GM18499 (cell line): ENCODE measurements at regions not wholly inside any gene's neighbourhood (a gene's known extent, or its start where the extent isn't known, plus 50 kb on each side); places are given as distances from the start of the nearest gene placed in this dataset.
A peak's percentile ranks its signal among the peaks of the same experiment; 100 is the strongest.

Source experiments
- ATAC-seq: cut with Tn5 transposase; IDR thresholded peaks from one replicate; pipeline ENCODE4 v1.9.1; 2021; ENCODE audit warnings: moderate number of reproducible peaks; ENCODE audit not compliant: insufficient read depth, unreplicated experiment

DNA sequence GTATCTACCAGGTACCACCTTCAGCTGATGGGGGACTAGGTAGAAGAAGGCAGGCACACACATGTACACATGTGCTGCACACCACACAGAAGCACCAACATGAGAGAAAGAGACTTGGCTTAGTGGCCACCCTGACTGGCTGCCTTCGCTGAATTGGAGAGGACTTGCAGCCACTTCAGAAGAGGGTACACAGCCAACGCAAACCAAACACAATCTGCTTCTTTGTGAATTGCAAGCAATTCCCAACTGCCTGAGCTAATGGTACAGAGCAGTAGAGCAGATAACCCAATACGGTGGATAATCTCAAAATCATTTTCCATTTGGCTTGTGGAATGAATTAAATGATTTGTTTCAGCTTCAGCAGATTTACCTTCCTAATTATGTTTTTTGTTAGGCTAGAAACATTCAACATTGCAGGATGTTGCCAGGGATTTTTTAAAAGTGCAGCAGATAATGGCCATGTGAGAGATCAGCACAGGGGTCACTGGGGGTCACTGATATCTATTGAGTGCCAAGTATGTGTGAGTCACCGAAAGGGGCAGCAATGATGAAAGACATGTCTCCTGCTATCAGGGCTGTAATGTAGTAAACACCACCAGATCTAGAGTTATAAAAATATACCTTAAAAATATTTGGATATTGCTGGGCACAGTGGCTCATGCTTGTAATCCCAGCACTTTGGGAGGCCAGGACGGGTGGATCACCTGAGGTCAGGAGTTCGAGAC lies 652.6 kb downstream of the BCL11A start:
- ATAC-seq: no peak

DNA sequence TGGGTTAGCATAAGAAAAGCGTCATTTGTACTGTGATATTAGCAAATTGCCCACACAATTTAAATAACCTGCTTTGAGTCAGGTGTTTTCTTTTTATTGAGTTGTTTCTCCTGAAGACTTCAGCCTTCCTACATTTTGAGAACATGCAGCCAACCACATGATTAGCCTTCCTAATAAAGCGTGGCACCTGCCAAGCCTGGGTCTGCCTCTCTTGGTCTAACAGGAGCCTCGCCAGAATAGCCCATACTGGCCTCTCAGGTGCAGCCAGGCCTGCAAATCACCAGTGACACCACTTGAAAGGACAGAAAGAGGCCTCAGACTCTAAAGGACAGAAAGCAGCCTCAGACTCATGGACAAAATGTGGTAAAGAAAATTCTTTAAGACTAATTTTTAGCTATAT lies 653.8 kb downstream of the BCL11A start:
- ATAC-seq: no peak

DNA sequence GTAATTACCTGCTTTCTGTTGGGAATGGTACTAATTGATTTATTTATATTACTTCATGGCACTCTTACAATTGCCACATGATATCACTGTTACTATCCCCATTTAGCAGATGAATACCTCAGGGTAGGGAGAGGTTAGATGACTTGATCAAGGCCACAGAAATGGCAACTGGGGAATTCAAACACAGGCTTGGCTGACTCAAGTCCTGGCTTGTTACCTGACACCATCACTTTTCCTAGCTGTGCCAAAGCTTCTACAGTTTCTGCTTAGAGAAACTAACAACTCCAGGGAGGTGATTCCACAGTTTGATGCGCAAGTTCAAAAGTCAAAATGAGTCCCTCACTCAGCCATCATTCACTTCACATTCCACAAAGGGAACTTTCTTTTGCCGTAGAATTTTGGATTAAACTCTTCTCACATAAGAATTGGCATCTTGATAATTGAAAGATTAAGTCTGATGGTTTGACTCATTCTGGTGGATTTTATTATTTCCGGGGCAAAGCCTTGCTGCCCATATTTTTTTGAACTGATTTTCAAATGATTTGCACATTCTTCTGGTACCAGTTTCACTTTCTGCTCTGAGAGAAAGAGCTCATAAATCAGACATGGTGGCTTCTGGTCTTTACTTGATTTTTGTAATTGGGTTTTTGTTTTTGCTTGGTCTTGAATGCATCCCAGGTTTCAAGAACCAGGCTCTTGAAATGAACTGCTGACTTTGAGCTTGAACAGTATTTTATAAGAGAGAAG lies 656.8 kb downstream of the BCL11A start:
- no peak for ATAC-seq

DNA sequence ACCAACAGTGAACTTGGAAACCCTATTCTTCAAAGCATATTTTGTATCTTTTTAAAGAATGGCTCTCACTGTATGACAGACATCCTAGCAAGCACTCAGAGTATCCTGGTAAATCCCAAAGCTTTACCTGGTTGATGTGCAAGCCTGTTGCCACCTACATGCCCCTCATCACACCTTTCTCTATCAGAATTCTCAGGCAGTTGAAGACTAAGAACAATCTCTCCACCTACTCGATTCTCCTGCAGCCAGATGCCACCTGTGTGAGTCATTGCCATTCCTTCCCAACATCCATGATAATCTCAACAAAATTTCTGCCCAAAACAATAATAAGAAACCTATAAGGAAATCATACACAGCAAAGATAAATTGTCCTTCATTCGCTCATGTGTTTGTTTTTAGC lies 659.8 kb downstream of the BCL11A start:
- no peak for ATAC-seq

DNA sequence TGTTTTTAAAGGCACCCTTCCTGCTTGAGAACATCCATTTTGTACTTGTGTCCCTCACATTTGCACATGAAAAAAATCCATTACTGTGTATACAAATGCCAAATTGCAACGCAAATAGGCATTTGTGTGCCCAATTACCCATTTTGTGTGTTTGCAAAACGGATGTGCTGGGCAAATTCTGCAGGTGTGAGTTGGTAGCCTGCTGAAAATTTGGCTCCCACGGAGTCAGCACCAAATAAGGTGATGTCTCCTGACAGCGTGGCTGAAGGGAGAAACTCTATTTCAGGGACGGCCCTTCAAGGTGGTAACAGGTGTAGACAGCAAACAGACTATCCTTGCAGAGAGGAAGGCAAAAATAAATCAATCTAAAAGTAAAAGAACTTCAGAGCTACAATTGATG lies 661.1 kb downstream of the BCL11A start:
- ATAC-seq: no peak

DNA sequence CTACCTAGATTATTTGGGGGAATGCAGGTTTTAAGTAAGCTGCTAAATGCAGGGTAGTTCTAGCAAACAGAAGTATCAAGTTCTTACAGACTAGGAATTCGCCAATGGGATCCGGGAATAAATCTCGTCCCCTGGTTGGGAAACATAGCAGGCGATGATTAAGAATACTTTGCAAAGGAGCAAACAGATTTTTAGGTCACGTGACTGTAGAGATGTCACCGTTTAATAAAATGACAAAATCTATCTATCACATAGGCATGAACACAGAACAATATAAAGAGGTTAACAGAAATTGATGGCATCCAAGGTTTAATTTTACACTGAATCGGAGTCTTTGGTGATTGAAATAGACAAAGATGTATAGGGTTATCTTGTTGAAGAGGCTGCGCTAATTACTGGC lies 664.1 kb downstream of the BCL11A start:
- no peak for ATAC-seq

DNA sequence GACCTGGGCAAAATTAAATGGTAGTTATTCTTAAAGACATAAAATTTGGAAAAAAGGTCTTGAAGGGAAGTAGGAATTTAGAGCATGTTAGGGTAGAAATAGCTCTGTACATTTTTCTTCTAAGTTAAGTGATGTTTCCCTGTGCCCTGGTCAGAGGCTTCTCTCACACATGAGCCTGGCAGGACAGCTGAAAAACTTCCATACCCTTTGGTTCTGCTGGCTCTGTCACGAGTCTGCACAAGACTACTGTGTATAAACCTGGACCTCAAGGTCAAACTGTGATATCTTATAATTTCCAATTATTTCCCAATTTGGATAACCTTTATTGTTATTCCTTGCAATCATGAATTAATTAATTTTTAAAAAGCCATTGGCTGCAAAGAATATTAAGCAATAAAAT lies 664.7 kb downstream of the BCL11A start:
- no peak for ATAC-seq

DNA sequence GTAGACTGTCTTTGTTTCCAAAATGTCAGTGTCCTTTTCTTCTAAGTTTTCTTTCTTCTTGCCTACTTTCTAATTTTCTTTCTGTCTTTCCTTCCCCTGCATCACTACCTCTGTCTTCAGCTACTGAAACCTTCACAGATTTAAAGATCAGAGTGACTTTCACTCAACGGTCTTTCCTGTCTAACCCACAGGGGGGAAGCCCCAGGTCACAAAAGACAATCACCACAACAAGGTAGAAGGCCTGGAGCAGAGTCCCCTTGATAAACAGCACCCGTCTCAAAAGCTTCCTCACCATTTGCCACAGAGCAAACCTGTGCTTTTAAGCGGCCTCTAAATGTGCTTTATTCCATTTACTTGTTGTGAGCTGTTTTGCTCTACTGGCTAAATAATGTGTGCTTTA lies 665.4 kb downstream of the BCL11A start:
- peak; percentile 95 for ATAC-seq

DNA sequence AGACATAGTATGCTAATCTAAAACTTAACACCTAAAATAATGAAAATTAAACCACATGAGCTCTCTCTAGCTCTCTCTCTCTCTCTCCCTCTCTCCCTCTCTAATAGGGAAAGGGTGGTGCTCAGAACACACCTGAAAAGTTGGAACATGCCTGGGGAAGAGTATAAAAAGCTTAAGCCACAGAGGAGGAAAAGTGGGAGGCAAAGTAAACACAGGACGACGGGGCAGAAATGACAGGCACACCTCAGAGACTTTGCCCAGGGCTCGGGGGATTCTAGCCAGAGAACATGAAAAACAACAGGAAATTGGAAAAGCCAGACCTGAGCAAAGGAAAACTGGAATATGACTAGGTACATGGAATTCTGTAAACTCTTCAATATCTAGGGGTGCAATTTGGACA lies 666.1 kb downstream of the BCL11A start:
- ATAC-seq: no peak

DNA sequence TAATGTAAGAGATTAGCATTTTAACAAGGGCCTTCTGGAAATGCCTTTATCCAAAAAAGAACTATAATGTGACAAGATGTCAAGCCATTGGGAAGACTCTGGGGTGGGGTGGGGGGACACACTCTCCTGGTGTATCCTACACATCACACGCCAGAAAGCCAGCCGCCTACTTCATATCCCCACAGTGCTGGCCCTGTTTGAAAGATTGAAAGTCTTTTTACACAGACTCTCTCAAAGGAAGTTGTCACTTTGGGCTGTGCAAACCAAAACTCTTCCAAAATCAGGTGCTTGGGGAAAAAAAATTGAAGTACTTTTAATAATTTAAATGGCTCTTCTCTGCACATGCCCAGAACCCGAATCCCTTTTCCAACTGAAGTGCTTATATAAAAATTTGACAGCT lies 666.7 kb downstream of the BCL11A start:
- ATAC-seq: no peak

DNA sequence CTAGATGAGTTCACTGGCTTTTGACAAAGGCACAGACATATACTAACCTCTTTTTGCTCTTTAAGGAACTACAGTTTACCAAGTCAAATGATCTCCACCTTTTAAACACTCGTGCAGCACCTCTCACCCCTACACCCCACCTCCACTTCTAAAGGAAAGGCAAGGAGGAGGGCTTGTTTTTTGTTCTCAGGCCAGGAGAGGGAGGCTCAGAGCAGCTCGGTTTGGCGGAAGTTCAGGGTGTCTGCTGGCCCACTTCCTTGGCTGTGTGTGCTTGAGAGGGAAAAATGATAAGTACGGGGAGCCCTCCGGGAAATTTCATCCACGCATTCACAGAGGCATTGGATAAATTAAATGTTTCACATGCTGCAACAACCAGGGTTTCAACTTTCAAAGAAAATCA lies 667.9 kb downstream of the BCL11A start:
- ATAC-seq: no peak

DNA sequence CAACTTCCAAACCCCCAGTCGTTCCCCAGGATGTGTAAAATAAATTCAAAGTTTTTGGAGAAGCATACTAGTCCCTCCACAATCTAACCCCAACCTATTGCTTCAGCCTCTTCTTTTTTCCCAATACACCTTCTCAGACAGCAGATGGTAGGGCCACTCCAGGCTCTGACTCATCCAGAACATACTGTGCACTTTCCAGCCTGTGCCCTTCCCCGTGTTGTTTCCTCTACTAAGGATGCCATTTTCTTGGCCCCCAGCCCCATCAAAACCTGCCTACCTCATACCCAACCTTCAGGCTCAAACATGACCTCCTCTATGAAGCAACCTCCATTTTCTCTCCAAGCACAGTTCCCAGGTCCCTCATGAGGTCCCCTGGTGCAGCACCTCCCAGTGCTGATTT lies 669.3 kb downstream of the BCL11A start:
- ATAC-seq: no peak

DNA sequence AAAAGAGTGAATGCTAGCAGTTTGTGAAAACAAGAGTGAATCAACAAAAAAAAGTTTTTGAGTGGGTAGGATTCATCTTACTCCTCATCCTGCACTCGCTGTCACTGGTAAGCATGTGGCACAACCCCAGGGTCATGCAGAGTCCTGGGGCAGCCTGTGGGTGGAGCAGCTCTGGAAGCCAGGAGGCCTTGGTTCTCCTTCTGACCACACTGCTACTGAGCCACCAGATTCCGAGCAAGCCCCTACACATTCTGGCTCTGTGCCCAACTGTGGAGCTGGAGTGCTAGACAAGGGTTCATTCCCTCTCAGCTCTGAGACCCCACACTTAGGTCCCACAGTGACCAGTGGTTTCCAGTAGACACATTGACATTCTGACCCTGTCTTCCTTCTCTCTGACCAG lies 670.6 kb downstream of the BCL11A start:
- ATAC-seq: no peak

DNA sequence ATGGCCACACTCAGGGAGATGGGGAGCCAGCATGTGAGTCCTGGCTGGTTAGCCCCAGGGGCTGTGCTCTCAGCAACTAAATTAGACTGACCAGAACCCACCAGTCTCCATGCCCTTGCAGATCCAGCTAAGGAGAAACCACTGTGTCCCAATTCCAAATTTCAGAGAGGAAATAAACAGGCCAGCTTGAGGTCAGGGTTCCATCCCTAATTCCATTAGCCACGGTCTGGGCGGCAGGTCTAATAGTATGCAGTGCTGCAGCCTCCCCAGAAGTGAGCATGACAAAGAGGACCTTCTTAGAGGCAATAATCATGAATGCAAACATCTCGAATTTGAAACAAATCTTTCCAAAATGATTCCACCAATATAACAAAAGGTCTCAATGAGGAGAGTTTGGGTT lies 671.2 kb downstream of the BCL11A start:
- no peak for ATAC-seq

DNA sequence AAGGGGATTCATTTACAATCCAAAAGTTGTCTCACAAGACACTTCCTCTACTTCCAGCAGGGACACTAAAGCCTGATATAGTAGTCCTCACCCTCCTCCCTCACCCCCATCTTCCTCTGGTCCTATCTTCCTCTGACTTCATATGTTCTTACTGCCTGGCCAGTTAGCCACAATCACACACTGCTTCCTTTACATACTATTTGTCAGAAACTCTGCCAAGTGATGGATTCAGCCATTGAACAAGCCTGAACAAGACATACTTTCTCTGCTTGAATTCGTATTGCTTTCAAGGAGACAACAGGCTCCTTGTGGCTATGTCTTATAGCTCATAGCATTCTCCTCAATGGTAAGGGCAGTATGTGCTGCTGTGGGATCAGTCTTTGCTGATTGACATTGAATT lies 672.2 kb downstream of the BCL11A start:
- ATAC-seq: no peak

DNA sequence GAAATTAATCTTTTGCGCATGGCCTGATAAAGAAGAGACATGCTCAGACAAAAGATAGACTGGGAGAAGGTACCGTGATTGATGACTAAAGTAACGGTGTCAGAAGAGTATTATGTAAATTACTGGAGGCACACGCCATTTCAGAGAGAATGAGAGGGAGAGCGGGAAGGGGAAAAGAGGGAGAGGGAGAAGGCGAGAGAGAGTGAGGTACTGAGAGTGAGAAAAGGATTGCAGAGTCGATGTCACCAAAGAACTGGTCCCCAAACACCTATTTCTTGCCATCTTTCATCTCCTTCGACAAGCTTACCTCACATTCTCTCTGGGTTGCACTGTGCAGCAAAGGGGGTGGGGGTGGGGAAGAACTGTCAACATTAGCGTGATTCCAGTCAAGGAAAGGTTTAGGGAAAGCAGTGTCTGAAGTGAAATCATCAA lies 673.7 kb downstream of the BCL11A start:
- no peak for ATAC-seq

DNA sequence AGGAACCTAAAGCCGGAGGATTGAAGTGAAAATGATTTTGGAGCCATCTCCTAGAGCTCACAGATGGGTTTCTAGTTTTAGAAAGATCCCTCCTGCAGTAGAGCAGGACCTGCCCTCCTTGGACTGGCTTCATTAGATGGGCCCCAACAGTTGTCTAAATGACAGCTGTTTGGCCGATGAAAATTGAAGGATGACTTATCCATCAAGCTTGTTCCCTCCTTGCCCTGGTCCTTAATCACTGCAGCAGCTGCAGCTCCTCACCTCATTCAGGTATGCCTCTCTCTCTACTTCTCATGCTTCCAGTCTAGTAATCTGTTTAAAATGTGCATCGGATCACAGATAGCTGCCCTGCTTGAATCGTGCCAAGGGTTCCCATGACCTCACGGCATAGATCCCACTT lies 677.6 kb downstream of the BCL11A start:
- no peak for ATAC-seq

DNA sequence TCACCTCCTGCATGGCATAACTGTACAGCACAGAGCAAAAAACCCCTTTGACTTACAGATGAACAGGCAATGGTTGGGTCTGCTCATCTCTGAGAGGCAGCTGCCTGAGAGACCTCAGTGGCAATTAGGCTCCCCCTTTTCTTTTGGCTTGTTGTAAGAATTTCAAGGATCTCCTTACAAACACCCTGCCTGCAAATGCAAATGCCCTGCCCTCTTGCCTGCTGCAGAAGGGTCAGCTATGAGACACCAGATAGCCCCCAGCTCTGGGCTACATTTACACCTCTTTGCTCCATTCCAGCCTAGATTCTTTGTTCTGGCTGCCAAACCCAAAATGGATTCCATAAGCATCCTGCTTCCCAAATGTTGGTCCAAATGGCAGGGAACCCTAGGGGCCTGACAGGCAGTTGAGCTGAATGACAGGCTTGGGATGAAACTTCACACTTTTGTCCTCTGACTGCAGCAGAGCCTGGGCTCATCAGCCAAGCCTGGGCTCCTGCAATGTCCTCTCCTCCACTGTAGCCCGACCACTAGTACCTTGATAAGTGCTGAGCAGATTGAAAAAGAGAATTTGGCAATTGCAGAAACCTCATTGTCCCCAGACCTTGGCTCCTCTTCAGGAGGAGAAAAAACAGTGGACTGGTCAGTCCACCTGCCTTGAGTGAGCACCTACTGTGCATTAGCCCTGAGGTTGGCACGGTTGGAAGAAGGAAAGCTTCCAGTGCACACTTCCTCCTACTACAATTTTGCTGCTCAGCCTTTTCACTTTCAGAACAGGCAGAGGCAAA lies 678.3 kb downstream of the BCL11A start:
- no peak for ATAC-seq

DNA sequence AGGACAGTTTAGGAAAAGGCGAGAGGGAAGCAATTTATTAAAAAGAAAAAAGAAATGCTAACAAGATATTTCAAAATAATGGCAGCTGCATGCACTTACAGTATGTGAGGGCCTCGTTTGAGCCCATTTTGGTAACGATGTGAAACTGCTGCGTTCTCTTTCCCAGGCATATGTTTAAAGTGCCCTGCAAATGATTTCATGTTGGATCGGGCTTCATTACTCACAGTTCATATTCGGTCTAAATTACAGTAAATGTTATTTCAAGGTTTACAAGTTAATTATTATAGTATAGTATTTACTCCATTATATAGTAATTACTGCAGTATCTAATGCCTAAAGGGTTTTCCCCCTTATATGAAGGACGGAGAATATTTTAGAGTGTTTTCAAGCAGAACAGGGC lies 679.1 kb downstream of the BCL11A start:
- no peak for ATAC-seq

DNA sequence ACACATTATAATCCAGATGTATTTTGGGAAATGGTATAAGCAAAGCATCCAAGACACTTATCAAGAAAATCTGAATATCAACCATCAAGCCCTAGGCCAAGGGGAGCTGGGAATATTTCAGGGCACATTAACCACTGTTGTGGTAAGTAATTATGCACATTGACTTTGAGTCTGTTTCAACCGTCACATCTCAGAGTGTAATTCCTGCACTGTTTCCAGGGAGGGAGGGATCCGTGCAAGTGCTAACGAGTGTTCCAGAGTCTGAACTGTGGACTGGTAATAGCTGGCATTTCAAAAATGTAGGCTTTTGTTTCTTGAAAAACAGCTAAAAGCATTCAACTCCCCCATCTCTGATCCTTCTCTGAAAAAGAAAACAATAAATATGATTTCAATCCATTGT lies 681.6 kb downstream of the BCL11A start:
- no peak for ATAC-seq

DNA sequence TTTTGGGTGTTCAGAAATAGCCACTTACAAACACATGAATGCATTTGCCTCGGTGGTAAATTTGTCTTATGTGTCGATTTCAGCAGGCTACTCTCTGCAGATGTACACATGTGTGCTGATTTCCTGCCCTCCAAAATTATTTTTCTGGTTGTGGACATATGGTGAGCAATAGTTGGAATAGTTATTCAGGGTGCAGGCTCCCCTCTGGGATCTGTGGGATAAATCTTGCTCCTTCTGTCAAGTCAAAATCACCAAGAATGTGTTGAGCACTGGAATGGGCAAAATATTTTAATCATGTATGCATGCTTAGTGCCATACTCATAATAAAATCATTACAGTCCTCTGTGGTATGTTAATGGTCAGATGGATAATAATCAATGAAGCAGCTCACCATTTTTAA lies 684.5 kb downstream of the BCL11A start:
- no peak for ATAC-seq
